CD4-positive, alpha-beta T cell treated with Interleukin-4 for 1 hour (primary cell): ENCODE measurements at regions not wholly inside any gene's neighbourhood (a gene's known extent, or its start where the extent isn't known, plus 50 kb on each side); places are given as distances from the start of the nearest gene placed in this dataset.
"Not testable (repeated sequence)": the region's sequence is repeated elsewhere in the genome, so short reads cannot be mapped to it uniquely, and the experiment has no call there.

ENCODE experiments used
- DNase-seq, 2 donors: peaks; one replicate each; pipeline ENCODE4 v3.0.0-alpha.2; 2020 to 2022

GRCh38 chr6:155628306-155628705, 172.7 kb upstream of the NOX3 start:
- no peak for DNase-seq

GRCh38 chr6:155627722-155628212, 172.1 kb upstream of the NOX3 start:
- DNase-seq, result not testable (repeated sequence)

GRCh38 chr6:155623450-155624178, 168.0 kb upstream of the NOX3 start:
- DNase-seq, result no peak

GRCh38 chr6:155614606-155615005, 159.0 kb upstream of the NOX3 start:
- no peak for DNase-seq

GRCh38 chr6:155611742-155612141, 156.1 kb upstream of the NOX3 start:
- DNase-seq, result no peak

GRCh38 chr6:155604991-155605390, 149.4 kb upstream of the NOX3 start:
- no peak for DNase-seq

GRCh38 chr6:155599561-155599960, 143.9 kb upstream of the NOX3 start:
- no peak for DNase-seq

- DNase-seq, result no peak
Measured at GRCh38 chr6:155599160-155599559, 143.5 kb upstream of the NOX3 start.

GRCh38 chr6:155595284-155595683, 139.6 kb upstream of the NOX3 start:
- DNase-seq, result no peak

GRCh38 chr6:155591741-155592140, 136.1 kb upstream of the NOX3 start:
- DNase-seq, result no peak

GRCh38 chr6:155589190-155589589, 133.6 kb upstream of the NOX3 start:
- DNase-seq, result no peak

GRCh38 chr6:155587817-155588216, 132.2 kb upstream of the NOX3 start:
- DNase-seq, result no peak

GRCh38 chr6:155586090-155586489, 130.5 kb upstream of the NOX3 start:
- no peak for DNase-seq

GRCh38 chr6:155584006-155584405, 128.4 kb upstream of the NOX3 start:
- no peak for DNase-seq

- no peak for DNase-seq
Measured at GRCh38 chr6:155582016-155582991, 126.7 kb upstream of the NOX3 start.

GRCh38 chr6:155580904-155581303, 125.3 kb upstream of the NOX3 start:
- no peak for DNase-seq

GRCh38 chr6:155578251-155578650, 122.6 kb upstream of the NOX3 start:
- DNase-seq, result no peak

GRCh38 chr6:155561966-155562364, 106.3 kb upstream of the NOX3 start:
- no peak for DNase-seq

- DNase-seq, result no peak
Measured at GRCh38 chr6:155561257-155561965, 105.8 kb upstream of the NOX3 start.

GRCh38 chr6:155549928-155550327, 94.3 kb upstream of the NOX3 start:
- DNase-seq, result no peak

GRCh38 chr6:155549028-155549798, 93.6 kb upstream of the NOX3 start:
- DNase-seq, result no peak

- DNase-seq, result no peak
Measured at GRCh38 chr6:155548576-155548975, 92.9 kb upstream of the NOX3 start.
